Suprapubic skin (tissue), 4 donors: ENCODE measurements at regions not wholly inside any gene's neighbourhood (a gene's known extent, or its start where the extent isn't known, plus 50 kb on each side); places are given as distances from the start of the nearest gene placed in this dataset.

ENCODE experiments used
- CTCF ChIP-seq, 2 donors: fragments of 200-600 bp in 1 of 2; fragments of 450-650 bp in 1 of 2; sonication (generic) in 1 of 2; IDR thresholded peaks; one replicate each; pipeline ENCODE4 v1.5.1; 2016 to 2019; ENCODE audit warnings: antibody characterized with exemption in 2 of 2, mild to moderate bottlenecking in 1 of 2, moderate library complexity in 1 of 2
- EP300 ChIP-seq: sonication (generic); formaldehyde crosslinking; IDR thresholded peaks from one replicate; pipeline ENCODE4 v1.6.1; 2017; ENCODE audit warnings: antibody characterized with exemption
- POLR2AphosphoS5 ChIP-seq, 3 donors: sonication (generic); formaldehyde crosslinking; IDR thresholded peaks; one replicate each; pipeline ENCODE4 v1.6.1; 2017; ENCODE audit warnings: antibody characterized with exemption in 3 of 3

- TF ChIP-seq EP300 (no peak), CTCF (IDR thresholded peaks at IDR 0.05) (no peak), POLR2AphosphoS5 (IDR thresholded peaks at IDR 0.05) (no peak)
Observed at GRCh38 chr10:108384378-108384777, 1219.9 kb upstream of the SORCS1 start.
